K562 (cell line): ENCODE measurements at regions not wholly inside any gene's neighbourhood (a gene's known extent, or its start where the extent isn't known, plus 50 kb on each side); places are given as distances from the start of the nearest gene placed in this dataset.

Experiments used
- ATAC-seq: fragments of 200-7000 bp; cut with Tn5 transposase; 3 replicates; pipeline ENCODE4 v1.9.1; 2020; ENCODE audit warnings: moderate library complexity
- BruUV-seq: library from RNA; stranded (reverse); fragments of 400-500 nt; replicated peaks from 2 replicates; lab custom pipeline; 2021; lab: Mats Ljungman, UMichigan
- CTCF ChIA-PET: fragments of 300-600 bp; formaldehyde crosslinking; extraction: SDS; loops from one replicate; lab custom pipeline; 2021; ENCODE audit warnings: low intra/inter-chr PET ratio; lab: Yijun Ruan, JAX
- POLR2A ChIA-PET: fragments of 300-600, 350-650 bp; sonication (Branson Sonifier 250); formaldehyde crosslinking; extraction: SDS; loops from one replicate; lab custom pipeline; 2021; ENCODE audit warnings: antibody characterized with exemption, inconsistent platforms; lab: Yijun Ruan, JAX
- DNase-seq, 4 experiments: peaks; one replicate each; pipeline versions ENCODE4 v3.0.0 to v3.0.0-alpha.2; 2011 to 2018; ENCODE audit warnings: low spot score in 3 of 4, mixed read lengths in 3 of 4; ENCODE audit errors: extremely low read depth in 1 of 4
- FAIRE-seq: peaks from 2 replicates; lab custom pipeline; 2011; peaks lifted over from hg19 to GRCh38; lab: Jason Lieb, UNC
- H2AFZ ChIP-seq: 2 replicates; pipeline ENCODE4 v1.6.0; 2011; ENCODE audit warnings: low read depth, low read length, control low read depth, inconsistent platforms
- H3K27ac ChIP-seq: fragments of 200-600 bp; 3 replicates; pipeline ENCODE4 v1.8.0; 2011; ENCODE audit warnings: low read depth, mild to moderate bottlenecking, control low read depth, inconsistent platforms, low read length, moderate library complexity, mixed read lengths; ENCODE audit errors: extremely low read depth
- H3K27me3 ChIP-seq, 2 experiments: fragments of 300-600 bp in 1 of 2; 2 replicates in 1 of 2; 3 replicates in 1 of 2; pipeline versions ENCODE4 v1.6.0 to v1.8.0; 2011; ENCODE audit warnings: inconsistent platforms in 2 of 2, low read length in 2 of 2, mild to moderate bottlenecking in 1 of 2, mixed read lengths in 1 of 2, moderate library complexity in 1 of 2; ENCODE audit not compliant: control insufficient read depth in 2 of 2, insufficient read depth in 2 of 2
- H3K36me3 ChIP-seq: fragments of 300-600 bp; 3 replicates; pipeline ENCODE4 v1.8.0; 2011; ENCODE audit warnings: mild to moderate bottlenecking, low read length, inconsistent platforms; ENCODE audit not compliant: control insufficient read depth, insufficient read depth
- H3K4me1 ChIP-seq, 2 experiments: fragments of 200-600 bp in 1 of 2; replicated peaks in 1 of 2; 2 replicates in 1 of 2; 3 replicates in 1 of 2; pipeline versions ENCODE4 v1.5.1 to v1.8.0; 2011; ENCODE audit warnings: inconsistent platforms in 2 of 2, low read length in 2 of 2, mild to moderate bottlenecking in 1 of 2, mixed read lengths in 1 of 2, moderate library complexity in 1 of 2; ENCODE audit not compliant: control insufficient read depth in 2 of 2, insufficient read depth in 2 of 2
- H3K4me2 ChIP-seq: 2 replicates; pipeline ENCODE4 v1.6.1; 2011; ENCODE audit warnings: low read length, control low read depth, inconsistent platforms, mixed read lengths; ENCODE audit not compliant: insufficient read depth
- H3K4me3 ChIP-seq: fragments of 200-600 bp; sonication (generic), shearing (Covaris generic); 2 replicates; pipeline ENCODE4 v1.5.1; 2016; ENCODE audit warnings: control low read depth, inconsistent platforms
- H3K79me2 ChIP-seq: fragments of 200-600 bp; 3 replicates; pipeline ENCODE4 v1.8.0; 2011; ENCODE audit warnings: low read length, inconsistent platforms; ENCODE audit not compliant: control insufficient read depth, insufficient read depth
- H3K9ac ChIP-seq, 2 experiments: 2 replicates each; pipeline versions ENCODE4 v1.6.0 to v1.6.1; 2011; ENCODE audit warnings: low read depth in 2 of 2, low read length in 2 of 2, control low read depth in 1 of 2, inconsistent platforms in 1 of 2, mild to moderate bottlenecking in 1 of 2, mixed read lengths in 1 of 2; ENCODE audit not compliant: insufficient read depth in 1 of 2
- H3K9me1 ChIP-seq: one replicate; pipeline ENCODE4 v1.6.0; 2011; ENCODE audit warnings: inconsistent platforms, mild to moderate bottlenecking, low read length, moderate library complexity; ENCODE audit not compliant: control insufficient read depth, insufficient read depth
- H3K9me3 ChIP-seq: replicated peaks from 2 replicates; pipeline ENCODE4 v1.5.1; 2011; ENCODE audit warnings: low read depth, low read length, inconsistent platforms; ENCODE audit not compliant: control insufficient read depth, insufficient read depth
- H4K20me1 ChIP-seq: replicated peaks from 2 replicates; pipeline ENCODE4 v1.6.1; 2011; ENCODE audit warnings: low read length, inconsistent platforms, mixed read lengths; ENCODE audit not compliant: control insufficient read depth, insufficient read depth
- ETS1 ChIP-seq: conservative IDR thresholded peaks from 2 replicates; pipeline ENCODE4 v1.6.1; 2011; ENCODE audit warnings: low read depth, mild to moderate bottlenecking, low read length; ENCODE audit not compliant: control insufficient read depth
- FOXK1 ChIP-seq: sonication (generic); formaldehyde crosslinking; IDR thresholded peaks from 2 replicates; pipeline ENCODE4 v1.8.0; 2022; ENCODE audit warnings: missing genetic modification reagents, mild to moderate bottlenecking, borderline replicate concordance
- GABPB2 ChIP-seq: fragments of 250-450 bp; sonication (Bioruptor Pico); conservative IDR thresholded peaks from 2 replicates; pipeline ENCODE4 v1.5.1; 2021; ENCODE audit warnings: mild to moderate bottlenecking
- HNRNPK ChIP-seq: fragments of 200-400 bp; formaldehyde crosslinking; IDR thresholded peaks from one replicate; pipeline ENCODE4 v1.6.1; 2018; ENCODE audit warnings: mild to moderate bottlenecking, low read depth, low read length; ENCODE audit not compliant: poor library complexity, severe bottlenecking
- POLR2G ChIP-seq: fragments of 200-400 bp; formaldehyde crosslinking; IDR thresholded peaks from 2 replicates; pipeline ENCODE4 v1.6.1; 2017; ENCODE audit warnings: low read depth, mild to moderate bottlenecking, antibody characterized with exemption, low read length, moderate library complexity
- PRMT5 ChIP-seq: sonication (generic); formaldehyde crosslinking; IDR thresholded peaks from 2 replicates; pipeline ENCODE4 v1.5.0; 2020; ENCODE audit warnings: missing genetic modification reagents
- SNIP1 ChIP-seq: fragments of 450-650 bp; IDR thresholded peaks from 2 replicates; pipeline ENCODE4 v1.7.1; 2017; ENCODE audit warnings: low read depth, mild to moderate bottlenecking
- THRA ChIP-seq: fragments of 450-650 bp; IDR thresholded peaks from 2 replicates; pipeline ENCODE4 v1.6.1; 2017; ENCODE audit warnings: mild to moderate bottlenecking, moderate library complexity
- THRAP3 ChIP-seq: fragments of 450-650 bp; IDR thresholded peaks from 2 replicates; pipeline ENCODE4 v1.6.1; 2016; ENCODE audit warnings: mild to moderate bottlenecking, inconsistent platforms, borderline replicate concordance
- ZBED1 ChIP-seq: IDR thresholded peaks from 2 replicates; pipeline ENCODE4 v1.6.1; 2014
- ZFX ChIP-seq: sonication (generic); formaldehyde crosslinking; IDR thresholded peaks from 2 replicates; pipeline ENCODE4 v1.8.0; 2022; ENCODE audit warnings: mild to moderate bottlenecking, missing genetic modification reagents, moderate library complexity
- ZNF175 ChIP-seq: fragments of 200-800 bp; sonication (Bioruptor generic); IDR thresholded peaks from 2 replicates; pipeline ENCODE4 v1.6.1; 2016; ENCODE audit warnings: low read depth, mild to moderate bottlenecking, missing genetic modification characterization, missing compliant biosample characterization
- ZNF23 ChIP-seq: fragments of 250-450 bp; sonication (Bioruptor Pico); IDR thresholded peaks from 2 replicates; pipeline ENCODE4 v1.4.0; 2020; ENCODE audit warnings: mild to moderate bottlenecking
- ZNF444 ChIP-seq: fragments of 250-450 bp; sonication (Bioruptor Pico); IDR thresholded peaks from 2 replicates; pipeline ENCODE4 v1.4.0; 2020; ENCODE audit warnings: mild to moderate bottlenecking, moderate library complexity
- ZNF699 ChIP-seq: fragments of 250-450 bp; sonication (Bioruptor Pico); IDR thresholded peaks from 2 replicates; pipeline ENCODE4 v1.8.0; 2021; ENCODE audit warnings: mild to moderate bottlenecking, moderate library complexity; ENCODE audit not compliant: insufficient replicate concordance
- ZNF77 ChIP-seq: fragments of 250-450 bp; sonication (Bioruptor Pico); IDR thresholded peaks from 2 replicates; pipeline ENCODE4 v1.5.0; 2020
- ZNF778 ChIP-seq: fragments of 450-650 bp; formaldehyde crosslinking; IDR thresholded peaks from 2 replicates; pipeline ENCODE4 v1.4.0; 2020; ENCODE audit warnings: mild to moderate bottlenecking, moderate library complexity
- ZZZ3 ChIP-seq: fragments of 450-650 bp; IDR thresholded peaks from 2 replicates; pipeline ENCODE4 v1.6.1; 2016; ENCODE audit warnings: antibody characterized with exemption, mild to moderate bottlenecking, moderate library complexity
- WGBS: fragments of 100-300 bp; shearing (Covaris generic); methylation state at CpG from one replicate; pipeline ENCODE4 v1.1.6; 2016; ENCODE audit warnings: low coverage, mixed read lengths; ENCODE audit not compliant: insufficient coverage; ENCODE audit errors: missing lambda C conversion rate; 5-methylcytosine and 5-hydroxymethylcytosine counted together
- in situ Hi-C: fragments of 300-500 bp; cut with MboI; formaldehyde crosslinking; loops from 4 replicates; pipeline ENCODE4 v1.15.0; 2018; ENCODE audit warnings: inconsistent platforms, mixed read lengths
- intact Hi-C: fragments of 100-400 bp; cut with micrococcal nuclease; formaldehyde crosslinking; loops from 2 replicates; pipeline ENCODE4 v1.14.2; 2022
- TF ChIP-seq, protein P1 (sequence below): fragments of 450-650 bp; IDR thresholded peaks from 2 replicates; pipeline ENCODE4 v1.6.1; 2018; ENCODE audit not compliant: partially characterized antibody

DNA sequence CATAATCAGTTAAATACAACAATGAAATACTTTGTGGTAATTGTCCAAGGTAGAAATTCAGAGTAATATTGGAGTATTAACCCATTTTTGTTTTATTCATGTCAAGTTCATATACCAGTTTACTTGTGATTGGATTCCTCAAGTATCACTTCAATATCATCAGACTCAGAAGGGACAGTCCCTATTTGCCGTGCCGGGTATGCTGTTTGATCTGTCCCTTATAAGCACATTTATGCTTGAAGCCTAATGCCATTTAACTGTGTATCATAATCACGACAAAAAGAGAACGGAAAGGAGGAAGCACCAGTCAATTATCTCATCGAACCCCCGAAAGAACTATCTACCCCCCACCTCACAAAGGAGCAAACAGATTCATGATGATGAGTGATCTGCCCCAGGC, 171.0 kb upstream of the TBL1X start:
- Histone ChIP-seq H3K4me2 (no peak overlapping the region), H3K9me1 (no peaks in the 10 kb centered on the region), H3K36me3 (no peaks in the 10 kb centered on the region), H2AFZ (no peak overlapping the region), H3K27ac (no peak overlapping the region), H3K79me2 (no peaks in the 10 kb centered on the region), H3K9ac (no peak overlapping the region), H3K4me1 (no peaks in the 10 kb centered on the region), H3K9me3 (no peaks in the 10 kb centered on the region), H3K27me3 (peaks cover 19 to 44% of the 10 kb centered on the region in 2 experiments), H3K4me3 (no peak overlapping the region), H4K20me1 (no peaks in the 10 kb centered on the region)
- TF ChIP-seq ZNF699 (no peak), PRMT5 (no peak), ZNF23 (CRISPR knock-in tag) (no peak), GABPB2 (CRISPR knock-in tag) (no peak), ZNF175 (CRISPR knock-in tag) (no peak), HNRNPK (no peak), FOXK1 (no peak), ZNF77 (CRISPR knock-in tag) (no peak), SNIP1 (no peak), ZZZ3 (no peak), ZFX (no peak), ZNF444 (CRISPR knock-in tag) (no peak), THRA (no peak), ZBED1 (no peak), ETS1 (no peak), ZNF778 (CRISPR knock-in tag) (no peak), THRAP3 (no peak), POLR2G (no peak)
- TF ChIP-seq, protein P1, sequence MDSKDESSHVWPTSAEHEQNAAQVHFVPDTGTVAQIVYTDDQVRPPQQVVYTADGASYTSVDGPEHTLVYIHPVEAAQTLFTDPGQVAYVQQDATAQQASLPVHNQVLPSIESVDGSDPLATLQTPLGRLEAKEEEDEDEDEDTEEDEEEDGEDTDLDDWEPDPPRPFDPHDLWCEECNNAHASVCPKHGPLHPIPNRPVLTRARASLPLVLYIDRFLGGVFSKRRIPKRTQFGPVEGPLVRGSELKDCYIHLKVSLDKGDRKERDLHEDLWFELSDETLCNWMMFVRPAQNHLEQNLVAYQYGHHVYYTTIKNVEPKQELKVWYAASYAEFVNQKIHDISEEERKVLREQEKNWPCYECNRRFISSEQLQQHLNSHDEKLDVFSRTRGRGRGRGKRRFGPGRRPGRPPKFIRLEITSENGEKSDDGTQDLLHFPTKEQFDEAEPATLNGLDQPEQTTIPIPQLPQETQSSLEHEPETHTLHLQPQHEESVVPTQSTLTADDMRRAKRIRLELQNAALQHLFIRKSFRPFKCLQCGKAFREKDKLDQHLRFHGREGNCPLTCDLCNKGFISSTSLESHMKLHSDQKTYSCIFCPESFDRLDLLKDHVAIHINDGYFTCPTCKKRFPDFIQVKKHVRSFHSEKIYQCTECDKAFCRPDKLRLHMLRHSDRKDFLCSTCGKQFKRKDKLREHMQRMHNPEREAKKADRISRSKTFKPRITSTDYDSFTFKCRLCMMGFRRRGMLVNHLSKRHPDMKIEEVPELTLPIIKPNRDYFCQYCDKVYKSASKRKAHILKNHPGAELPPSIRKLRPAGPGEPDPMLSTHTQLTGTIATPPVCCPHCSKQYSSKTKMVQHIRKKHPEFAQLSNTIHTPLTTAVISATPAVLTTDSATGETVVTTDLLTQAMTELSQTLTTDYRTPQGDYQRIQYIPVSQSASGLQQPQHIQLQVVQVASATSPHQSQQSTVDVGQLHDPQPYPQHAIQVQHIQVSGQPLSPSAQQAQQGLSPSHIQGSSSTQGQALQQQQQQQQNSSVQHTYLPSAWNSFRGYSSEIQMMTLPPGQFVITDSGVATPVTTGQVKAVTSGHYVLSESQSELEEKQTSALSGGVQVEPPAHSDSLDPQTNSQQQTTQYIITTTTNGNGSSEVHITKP = no peak
- ATAC-seq (no peak), FAIRE-seq (no peak), DNase-seq (no peak)
- CTCF ChIA-PET = no interaction called here
- POLR2A ChIA-PET = no interaction called here
- WGBS = 0% methylated on average over 4 of the region's 6 CpGs
- no TSS peak for BruUV-seq
- in situ Hi-C loops (no loop called here), intact Hi-C loops (no loop called here)
